CD4-positive, alpha-beta T cell (primary cell): ENCODE measurements at regions not wholly inside any gene's neighbourhood (a gene's known extent, or its start where the extent isn't known, plus 50 kb on each side); places are given as distances from the start of the nearest gene placed in this dataset.
A peak's percentile ranks its signal among the peaks of the same experiment; 100 is the strongest.

Source experiments
- ATAC-seq: fragments of 200-7000 bp; cut with Tn5 transposase; one replicate; pipeline ENCODE4 v1.10.0; 2022; ENCODE audit warnings: mild to moderate bottlenecking; ENCODE audit not compliant: poor library complexity
- CTCF ChIA-PET: fragments of 350-600 bp; sonication (Branson Sonifier 250); formaldehyde crosslinking; loops from one replicate; lab custom pipeline; 2021; ENCODE audit warnings: antibody characterized with exemption, inconsistent platforms; lab: Charles Lee
- POLR2A ChIA-PET: fragments of 350-600 bp; sonication (Branson Sonifier 250); formaldehyde crosslinking; loops from one replicate; lab custom pipeline; 2021; ENCODE audit warnings: antibody characterized with exemption, inconsistent platforms; lab: Charles Lee
- DNase-seq, 14 experiments: peaks; one replicate each; pipeline ENCODE4 v3.0.0-alpha.2; 2013 to 2020; ENCODE audit warnings: mixed read lengths in 2 of 14
- H3K27ac ChIP-seq, 2 donors: one replicate each; pipeline versions ENCODE4 v1.5.1 to v1.7.0; 2013; ENCODE audit warnings: low read length in 2 of 2, low read depth in 1 of 2, mild to moderate bottlenecking in 1 of 2
- H3K27me3 ChIP-seq, 2 experiments: 1 replicate in 1 of 2; 2 replicates in 1 of 2; pipeline versions ENCODE4 v1.6.1 to v1.7.0; 2013; ENCODE audit warnings: low read length in 2 of 2, control low read depth in 1 of 2, mild to moderate bottlenecking in 1 of 2, moderate library complexity in 1 of 2; ENCODE audit not compliant: insufficient read depth in 2 of 2, control insufficient read depth in 1 of 2
- H3K36me3 ChIP-seq: one replicate; pipeline ENCODE4 v1.6.1; 2013; ENCODE audit warnings: low read length, control low read depth; ENCODE audit not compliant: insufficient read depth
- H3K4me1 ChIP-seq: one replicate; pipeline ENCODE4 v1.6.1; 2013; ENCODE audit warnings: low read length, control low read depth; ENCODE audit not compliant: insufficient read depth
- H3K4me3 ChIP-seq: one replicate; pipeline ENCODE4 v1.5.1; 2013; ENCODE audit warnings: mild to moderate bottlenecking, low read length, moderate library complexity
- H3K9me3 ChIP-seq, 2 experiments: 1 replicate in 1 of 2; 2 replicates in 1 of 2; pipeline versions ENCODE4 v1.6.1 to v1.7.0; 2013; ENCODE audit warnings: low read length in 2 of 2, mild to moderate bottlenecking in 2 of 2, control low read depth in 1 of 2, moderate library complexity in 1 of 2; ENCODE audit not compliant: control insufficient read depth in 1 of 2, insufficient read depth in 1 of 2
- H3K27ac Mint-ChIP-seq: one replicate; pipeline ENCODE4 v1.8.0; 2020; ENCODE audit warnings: mixed read lengths
- H3K27me3 Mint-ChIP-seq: one replicate; pipeline ENCODE4 v1.8.0; 2021; ENCODE audit warnings: mixed read lengths
- H3K36me3 Mint-ChIP-seq: one replicate; pipeline ENCODE4 v1.8.0; 2021; ENCODE audit warnings: low read depth, mixed read lengths
- H3K4me1 Mint-ChIP-seq: one replicate; pipeline ENCODE4 v1.8.0; 2021; ENCODE audit warnings: low read depth, mixed read lengths
- H3K4me3 Mint-ChIP-seq: one replicate; pipeline ENCODE4 v1.8.0; 2020; ENCODE audit warnings: mild to moderate bottlenecking, mixed read lengths
- H3K9me3 Mint-ChIP-seq: one replicate; pipeline ENCODE4 v1.8.0; 2020; ENCODE audit warnings: mixed read lengths
- CTCF ChIP-seq: fragments of 200-600 bp; IDR thresholded peaks from one replicate; pipeline ENCODE4 v1.8.0; 2022; ENCODE audit warnings: antibody characterized with exemption, mild to moderate bottlenecking
- intact Hi-C, 2 experiments: fragments of 100-400 bp; cut with DNase I in 1 of 2; cut with micrococcal nuclease in 1 of 2; formaldehyde crosslinking; loops; one replicate each; pipeline versions ENCODE4 v1.15.1 to v1.9.0; 2023 to 2025; cut with DNase I, micrococcal nuclease

GRCh38 chr13:86862137-86862536, 809.0 kb upstream of the SLITRK5 start:
- ATAC-seq (no peak), DNase-seq (no peak)
- Mint-ChIP-seq H3K36me3 (no peaks in the 10 kb centered on the region), H3K4me3 (no peak overlapping the region), H3K27me3 (no peaks in the 10 kb centered on the region), H3K4me1 (no peaks in the 10 kb centered on the region), H3K27ac (no peak overlapping the region), H3K9me3 (no peaks in the 10 kb centered on the region)
- CTCF ChIA-PET = no interaction called here
- Histone ChIP-seq H3K9me3 (peaks cover 5 to 16% of the 10 kb centered on the region in 2 experiments), H3K27me3 (no peaks in the 10 kb centered on the region), H3K4me1 (no peaks in the 10 kb centered on the region), H3K36me3 (no peaks in the 10 kb centered on the region), H3K27ac (no peak overlapping the region), H3K4me3 (no peak overlapping the region)
- POLR2A ChIA-PET = no interaction called here
- TF ChIP-seq CTCF = no peak
- intact Hi-C loops = no loop called here

- Histone ChIP-seq H3K36me3 (no peaks in the 10 kb centered on the region), H3K27me3 (no peaks in the 10 kb centered on the region), H3K4me1 (no peaks in the 10 kb centered on the region), H3K9me3 (peaks cover 5 to 16% of the 10 kb centered on the region in 2 experiments), H3K4me3 (no peak overlapping the region), H3K27ac (no peak overlapping the region)
- no peak overlapping the region for H3K4me3 Mint-ChIP-seq
- no peaks in the 10 kb centered on the region for H3K9me3 Mint-ChIP-seq
- no peaks in the 10 kb centered on the region for H3K4me1 Mint-ChIP-seq
- CTCF ChIA-PET = no interaction called here
- H3K27ac Mint-ChIP-seq = no peak overlapping the region
- POLR2A ChIA-PET = no interaction called here
- intact Hi-C loops = no loop called here
- TF ChIP-seq CTCF = no peak
- DNase-seq (no peak), ATAC-seq (no peak)
- H3K27me3 Mint-ChIP-seq = no peaks in the 10 kb centered on the region
- H3K36me3 Mint-ChIP-seq = no peaks in the 10 kb centered on the region
Observed at GRCh38 chr13:86864376-86864775, 806.8 kb upstream of the SLITRK5 start.

GRCh38 chr13:86870444-86870843, 800.7 kb upstream of the SLITRK5 start:
- Histone ChIP-seq H3K4me1 (no peaks in the 10 kb centered on the region), H3K9me3 (peaks cover 0 to under 1% of the 10 kb centered on the region in 2 experiments), H3K4me3 (no peak overlapping the region), H3K27me3 (no peaks in the 10 kb centered on the region), H3K27ac (no peak overlapping the region), H3K36me3 (no peaks in the 10 kb centered on the region)
- POLR2A ChIA-PET = no interaction called here
- Mint-ChIP-seq H3K4me1 (no peaks in the 10 kb centered on the region), H3K4me3 (no peak overlapping the region), H3K36me3 (no peaks in the 10 kb centered on the region), H3K27me3 (no peaks in the 10 kb centered on the region), H3K27ac (no peak overlapping the region), H3K9me3 (no peaks in the 10 kb centered on the region)
- intact Hi-C loops = no loop called here
- CTCF ChIA-PET = no interaction called here
- ATAC-seq = no peak
- no peak for DNase-seq
- TF ChIP-seq CTCF = peak; percentile 46
